ENCODE measurements at regions not wholly inside any gene's neighbourhood (a gene's known extent, or its start where the extent isn't known, plus 50 kb on each side); places are given as distances from the start of the nearest gene placed in this dataset.
"Not testable (repeated sequence)": the region's sequence is repeated elsewhere in the genome, so short reads cannot be mapped to it uniquely, and the experiment has no call there.

GRCh38 chr2:65574993-65575392 is 142.6 kb upstream of the SPRED2 start:
- H3K27ac ChIP-seq: no peak overlapping the region
- DNase-seq (ENCODE audit: low read depth, low spot score): no peak

GRCh38 chr2:65568656-65569440 is 136.4 kb upstream of the SPRED2 start:
- not testable (repeated sequence) for DNase-seq (ENCODE audit: low read depth, low spot score)
- H3K27ac ChIP-seq: peak overlapping the region; percentile 96

- H3K27ac ChIP-seq: peak overlapping the region; percentile 96
- peak; percentile 55 for DNase-seq (ENCODE audit: low read depth, low spot score)
These were observed 134.2 kb upstream of the SPRED2 start for GRCh38 chr2:65566617-65567016.

GRCh38 chr2:65565681-65566080 is 133.3 kb upstream of the SPRED2 start:
- no peak for DNase-seq (ENCODE audit: low read depth, low spot score)

GRCh38 chr2:65564299-65564698 is 131.9 kb upstream of the SPRED2 start:
- H3K27ac ChIP-seq: no peak overlapping the region
- no peak for DNase-seq (ENCODE audit: low read depth, low spot score)

More at GRCh38 chr2:65565681-65566080, 133.3 kb upstream of the SPRED2 start:
- peak overlapping the region; percentile 96 for H3K27ac ChIP-seq

GRCh38 chr2:65562890-65563289 is 130.5 kb upstream of the SPRED2 start:
- no peak for DNase-seq (ENCODE audit: low read depth, low spot score)
- no peak overlapping the region for H3K27ac ChIP-seq

- DNase-seq (ENCODE audit: low read depth, low spot score): no peak
- no peak overlapping the region for H3K27ac ChIP-seq
These were observed 126.3 kb upstream of the SPRED2 start for GRCh38 chr2:65558743-65559142.

GRCh38 chr2:65557616-65558573 is 125.5 kb upstream of the SPRED2 start:
- H3K27ac ChIP-seq: no peak overlapping the region
- DNase-seq (ENCODE audit: low read depth, low spot score): no peak

- no peak overlapping the region for H3K27ac ChIP-seq
- DNase-seq (ENCODE audit: low read depth, low spot score): no peak
These were observed 122.6 kb upstream of the SPRED2 start for GRCh38 chr2:65554765-65555591.

GRCh38 chr2:65553504-65554074 is 121.2 kb upstream of the SPRED2 start:
- H3K27ac ChIP-seq: no peak overlapping the region
- no peak for DNase-seq (ENCODE audit: low read depth, low spot score)

- H3K27ac ChIP-seq: no peak overlapping the region
- DNase-seq (ENCODE audit: low read depth, low spot score): no peak
These were observed 119.1 kb upstream of the SPRED2 start for GRCh38 chr2:65551528-65551927.

- no peak overlapping the region for H3K27ac ChIP-seq
- DNase-seq (ENCODE audit: low read depth, low spot score): no peak
These were observed 117.8 kb upstream of the SPRED2 start for GRCh38 chr2:65550246-65550645.

GRCh38 chr2:65549631-65550030 is 117.2 kb upstream of the SPRED2 start:
- H3K27ac ChIP-seq: no peak overlapping the region
- DNase-seq (ENCODE audit: low read depth, low spot score): no peak

- no peak for DNase-seq (ENCODE audit: low read depth, low spot score)
- no peak overlapping the region for H3K27ac ChIP-seq
These were observed 116.8 kb upstream of the SPRED2 start for GRCh38 chr2:65549257-65549627.

- no peak for DNase-seq (ENCODE audit: low read depth, low spot score)
- H3K27ac ChIP-seq: no peak overlapping the region
These were observed 116.3 kb upstream of the SPRED2 start for GRCh38 chr2:65548576-65549256.

GRCh38 chr2:65548064-65548463 is 115.7 kb upstream of the SPRED2 start:
- DNase-seq (ENCODE audit: low read depth, low spot score): no peak
- H3K27ac ChIP-seq: no peak overlapping the region

- no peak for DNase-seq (ENCODE audit: low read depth, low spot score)
These were observed 113.7 kb upstream of the SPRED2 start for GRCh38 chr2:65545837-65546805.

GRCh38 chr2:65541773-65542172 is 109.4 kb upstream of the SPRED2 start:
- no peak overlapping the region for H3K27ac ChIP-seq
- no peak for DNase-seq (ENCODE audit: low read depth, low spot score)

More at GRCh38 chr2:65545837-65546805, 113.7 kb upstream of the SPRED2 start:
- H3K27ac ChIP-seq: peak overlapping the region; percentile 33

All from epithelial cell of prostate (primary cell).